ENCODE measurements at regions not wholly inside any gene's neighbourhood (a gene's known extent, or its start where the extent isn't known, plus 50 kb on each side); places are given as distances from the start of the nearest gene placed in this dataset.

- TF ChIP-seq CTCF (IDR thresholded peaks at IDR 0.05 in 4 of 5, conservative IDR thresholded peaks at IDR 0.05 in 1 of 5) (no peak), POLR2A (IDR thresholded peaks at IDR 0.05) (no peak)
Observed at GRCh38 chr1:201691716-201692554, 137.0 kb upstream of the IPO9 start.
